ENCODE measurements at regions not wholly inside any gene's neighbourhood (a gene's known extent, or its start where the extent isn't known, plus 50 kb on each side); places are given as distances from the start of the nearest gene placed in this dataset.

GRCh38 chr11:45457649-45458048 is 171.5 kb upstream of the SYT13 start:
- TF ChIP-seq, protein P1, sequence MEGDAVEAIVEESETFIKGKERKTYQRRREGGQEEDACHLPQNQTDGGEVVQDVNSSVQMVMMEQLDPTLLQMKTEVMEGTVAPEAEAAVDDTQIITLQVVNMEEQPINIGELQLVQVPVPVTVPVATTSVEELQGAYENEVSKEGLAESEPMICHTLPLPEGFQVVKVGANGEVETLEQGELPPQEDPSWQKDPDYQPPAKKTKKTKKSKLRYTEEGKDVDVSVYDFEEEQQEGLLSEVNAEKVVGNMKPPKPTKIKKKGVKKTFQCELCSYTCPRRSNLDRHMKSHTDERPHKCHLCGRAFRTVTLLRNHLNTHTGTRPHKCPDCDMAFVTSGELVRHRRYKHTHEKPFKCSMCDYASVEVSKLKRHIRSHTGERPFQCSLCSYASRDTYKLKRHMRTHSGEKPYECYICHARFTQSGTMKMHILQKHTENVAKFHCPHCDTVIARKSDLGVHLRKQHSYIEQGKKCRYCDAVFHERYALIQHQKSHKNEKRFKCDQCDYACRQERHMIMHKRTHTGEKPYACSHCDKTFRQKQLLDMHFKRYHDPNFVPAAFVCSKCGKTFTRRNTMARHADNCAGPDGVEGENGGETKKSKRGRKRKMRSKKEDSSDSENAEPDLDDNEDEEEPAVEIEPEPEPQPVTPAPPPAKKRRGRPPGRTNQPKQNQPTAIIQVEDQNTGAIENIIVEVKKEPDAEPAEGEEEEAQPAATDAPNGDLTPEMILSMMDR (conservative IDR thresholded peaks at IDR 0.05; ENCODE audit: low read length), result no peak
- no peak for TF ChIP-seq EZH2phosphoT487 (IDR thresholded peaks at IDR 0.05; ENCODE audit: borderline replicate concordance, low read depth, low read length)
